Cerebellar cortex (tissue), 1 donor: ENCODE measurements at regions not wholly inside any gene's neighbourhood (a gene's known extent, or its start where the extent isn't known, plus 50 kb on each side); places are given as distances from the start of the nearest gene placed in this dataset.
A peak's percentile ranks its signal among the peaks of the same experiment; 100 is the strongest.

Source experiments
- DNase-seq: peaks from one replicate; pipeline ENCODE4 v3.0.0-alpha.2; 2015; ENCODE audit warnings: low spot score

DNA sequence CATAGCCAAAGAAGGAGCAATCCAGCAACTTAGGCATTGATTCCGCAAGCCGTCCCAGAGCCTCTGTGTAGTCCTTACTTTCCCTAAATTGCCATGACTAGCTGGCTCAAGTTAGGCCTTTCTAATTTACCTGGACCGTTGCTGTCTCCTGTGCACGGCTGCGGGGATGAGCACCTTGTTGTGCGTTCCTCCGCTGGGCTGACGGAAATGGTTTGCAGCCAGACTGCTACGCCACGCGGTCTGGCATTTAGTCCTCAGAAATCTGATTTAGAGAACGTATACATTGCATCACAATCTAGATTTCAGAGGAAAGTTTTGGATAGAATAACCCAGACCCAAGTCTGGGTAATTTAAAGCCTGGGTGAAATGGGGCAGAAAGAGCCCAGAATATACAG lies 133.2 kb upstream of the ARHGAP5 start:
- no peak for DNase-seq

DNA sequence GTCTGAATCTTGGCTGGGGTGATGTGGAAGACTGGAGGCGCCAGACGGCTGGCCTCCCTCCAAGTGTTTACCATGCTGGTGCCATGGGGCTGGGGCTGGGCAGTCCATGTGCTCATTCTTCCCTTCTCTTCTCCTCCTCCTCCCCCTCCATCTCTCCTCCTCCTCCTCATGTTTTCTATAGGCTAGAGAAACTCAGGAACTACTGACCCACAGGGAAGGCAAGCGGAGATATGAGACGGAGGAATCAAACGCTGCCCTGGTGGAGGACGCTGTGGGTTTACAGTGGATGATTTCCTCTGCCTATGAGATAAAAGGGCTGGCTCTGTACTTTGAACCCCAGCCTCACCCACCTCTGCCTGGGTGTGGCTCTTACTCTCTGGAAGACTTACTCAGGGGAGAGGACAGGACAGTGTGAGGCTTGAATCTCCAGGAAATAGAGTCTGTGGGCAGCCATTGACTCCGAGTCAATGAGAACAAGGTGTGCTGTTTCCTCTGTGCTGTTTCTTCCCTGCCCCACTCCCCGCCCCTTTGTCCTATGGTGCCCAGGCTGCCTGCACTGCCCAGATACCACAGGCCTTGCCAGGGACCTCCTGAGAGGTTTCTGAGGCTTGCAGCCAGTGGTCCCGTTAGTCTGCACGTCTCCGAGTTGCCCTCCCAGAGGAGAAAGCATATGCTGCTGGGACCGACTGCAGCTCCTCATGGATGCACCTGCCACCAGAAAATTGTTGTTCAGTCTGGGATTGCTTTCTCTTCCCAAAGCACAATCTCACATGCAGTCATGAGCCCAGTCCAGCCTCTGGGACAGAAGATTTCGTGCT lies 132.6 kb upstream of the ARHGAP5 start:
- DNase-seq, result peak; percentile 87

- no peak for DNase-seq
Observed at GRCh38 chr14:31945074-31945613, 132.0 kb upstream of the ARHGAP5 start.

DNA sequence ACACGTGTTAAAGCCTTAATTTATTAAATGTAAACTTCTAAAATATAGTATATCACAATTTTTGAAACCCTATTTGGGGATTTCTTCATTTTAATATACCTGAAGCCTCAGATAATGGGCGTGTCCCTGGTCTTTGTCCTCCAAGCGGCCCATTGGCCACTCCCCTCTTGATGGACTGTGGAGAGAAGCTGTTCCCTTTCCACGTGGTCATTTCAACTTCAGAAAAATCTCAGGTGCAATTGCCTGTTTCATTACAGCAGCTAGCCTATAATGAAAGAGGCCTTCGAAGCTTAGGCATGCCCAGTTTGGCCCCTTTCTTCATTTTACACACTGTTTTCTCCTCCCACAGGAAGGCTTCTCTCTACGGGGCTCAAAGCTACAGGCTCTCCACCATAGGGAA lies 131.4 kb upstream of the ARHGAP5 start:
- DNase-seq, result no peak

DNA sequence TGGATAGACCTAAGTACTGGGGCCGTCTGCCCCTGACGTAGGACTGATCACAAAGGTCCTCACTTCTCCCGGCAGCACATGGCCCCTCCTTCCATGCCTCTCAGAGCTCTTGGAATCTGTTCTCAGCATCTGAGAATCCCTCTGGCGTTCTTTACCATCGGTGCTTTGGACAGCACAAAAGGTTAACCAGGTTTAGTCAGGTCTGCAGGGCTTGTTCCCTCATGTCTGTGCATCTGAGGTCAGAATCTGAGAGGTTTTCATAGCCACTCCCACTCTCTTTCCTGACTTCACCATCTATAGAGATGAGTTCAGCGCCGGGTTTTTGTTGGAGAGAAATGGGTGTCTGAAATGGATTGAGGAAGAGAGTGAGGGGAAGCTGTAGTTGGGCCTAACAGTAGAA lies 130.0 kb upstream of the ARHGAP5 start:
- no peak for DNase-seq

- no peak for DNase-seq
Observed at GRCh38 chr14:31947680-31948595, 129.2 kb upstream of the ARHGAP5 start.

DNA sequence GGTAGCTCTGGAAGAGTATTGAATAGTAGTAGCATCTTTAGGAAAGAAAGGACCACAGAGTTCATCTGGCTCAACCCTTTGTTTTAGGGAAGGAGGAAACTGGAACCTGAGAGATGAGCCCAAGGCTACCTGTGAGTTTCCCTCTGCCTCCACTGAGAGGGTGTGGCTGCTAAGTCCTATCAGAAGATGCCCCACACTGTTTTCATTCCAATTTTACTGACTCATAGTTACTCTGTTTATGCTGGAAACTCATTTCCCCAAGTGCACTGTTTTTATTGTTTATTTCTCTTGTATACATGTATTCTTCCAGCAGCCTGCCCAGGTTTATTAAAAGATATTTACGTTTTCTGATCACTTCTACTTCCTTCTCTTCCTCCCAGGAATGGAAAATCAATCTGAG lies 127.4 kb upstream of the ARHGAP5 start:
- no peak for DNase-seq

DNA sequence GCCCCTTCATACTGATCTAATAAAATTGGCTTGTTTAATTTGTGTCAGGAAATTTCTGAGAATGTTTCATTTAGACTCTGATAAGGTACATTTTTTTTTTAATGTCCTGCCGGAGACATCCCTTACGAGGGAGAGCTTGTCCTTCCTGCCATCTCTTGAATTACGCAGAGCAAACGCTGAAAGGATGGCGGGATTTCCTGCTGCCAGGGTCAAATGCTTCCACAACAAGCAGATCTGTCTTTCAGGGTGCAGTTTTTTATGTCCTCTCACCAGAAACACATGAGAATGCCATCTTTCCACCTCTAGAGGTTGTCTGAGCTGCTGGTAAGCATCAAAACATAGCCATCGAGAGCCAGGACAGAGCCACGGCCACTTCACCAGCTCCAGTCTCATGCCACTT lies 126.8 kb upstream of the ARHGAP5 start:
- no peak for DNase-seq

DNA sequence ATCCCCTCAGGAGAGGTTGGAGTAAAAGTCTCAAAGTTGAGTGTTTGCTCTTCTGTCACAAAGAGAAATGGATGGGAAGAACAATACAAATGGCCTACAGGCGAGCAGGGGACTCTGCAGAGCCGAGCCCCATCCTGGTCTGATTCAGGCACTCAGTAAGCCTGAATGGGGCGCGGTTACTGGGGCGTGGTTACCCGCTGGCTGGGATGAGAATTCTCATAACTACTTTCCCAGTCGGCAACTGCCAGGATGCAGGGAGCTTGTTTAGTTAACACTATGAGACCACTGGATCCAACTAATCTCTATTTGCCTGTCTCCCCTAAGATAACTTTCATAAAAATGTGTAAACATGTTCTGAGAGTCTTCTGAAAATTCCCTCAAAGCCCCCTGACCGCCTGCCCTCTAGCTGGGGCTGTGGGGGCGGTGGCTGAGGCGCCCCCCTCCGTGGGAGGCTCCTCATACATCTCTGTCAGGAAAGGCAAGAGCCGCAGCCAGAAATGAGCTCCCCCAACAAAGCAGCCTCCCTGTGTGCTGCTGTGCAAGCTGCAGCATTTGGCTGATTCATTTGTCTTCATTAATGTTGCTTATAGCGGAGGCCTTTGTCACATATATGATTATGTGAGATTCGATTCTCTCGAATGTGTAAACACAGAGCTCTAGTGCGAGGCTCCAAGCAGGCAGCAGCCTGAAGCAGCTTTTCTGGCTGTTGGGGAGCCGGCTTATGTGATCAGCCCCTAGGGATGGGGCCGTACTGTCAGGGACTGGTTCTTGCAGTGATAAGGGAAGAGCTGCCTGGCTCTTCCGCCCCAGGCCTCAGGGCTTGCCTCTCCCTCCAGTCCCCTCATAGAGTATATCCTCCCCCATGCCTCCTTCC lies 126.1 kb upstream of the ARHGAP5 start:
- no peak for DNase-seq

DNA sequence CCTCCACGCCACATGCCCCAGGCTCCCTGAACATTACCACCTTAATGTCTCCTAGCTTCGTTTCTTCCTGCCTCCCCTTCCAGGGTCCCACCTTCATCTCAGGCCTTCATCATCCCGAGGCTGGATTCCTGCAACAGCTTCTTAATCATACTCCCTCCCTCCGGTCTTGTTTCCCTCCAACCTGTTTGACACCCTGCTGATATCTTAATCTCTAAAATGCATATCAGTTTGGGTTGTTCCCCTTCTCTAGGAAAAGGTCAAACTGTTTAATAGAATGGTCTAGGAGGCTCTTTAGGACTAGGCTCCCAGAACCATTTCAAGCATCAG lies 125.5 kb upstream of the ARHGAP5 start:
- DNase-seq, result no peak

DNA sequence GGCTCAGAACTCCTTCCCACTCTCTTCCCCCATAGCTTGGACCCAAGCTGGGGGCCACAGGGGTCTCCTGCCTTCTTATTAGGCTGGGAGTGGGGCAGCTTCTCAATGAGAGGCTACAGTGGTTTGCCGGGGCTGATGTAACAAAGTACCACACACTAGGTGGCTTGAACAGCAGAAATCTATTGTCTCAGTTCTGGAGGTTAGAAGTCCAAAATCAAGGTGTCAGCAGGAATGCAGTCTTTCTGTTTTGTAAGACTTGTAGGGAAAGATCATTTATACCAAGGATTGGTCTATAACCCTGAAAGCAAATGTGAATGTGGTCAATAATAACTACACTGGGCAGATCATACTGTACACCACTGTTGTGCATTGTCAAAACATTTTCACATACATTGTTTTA lies 124.5 kb upstream of the ARHGAP5 start:
- no peak for DNase-seq

DNA sequence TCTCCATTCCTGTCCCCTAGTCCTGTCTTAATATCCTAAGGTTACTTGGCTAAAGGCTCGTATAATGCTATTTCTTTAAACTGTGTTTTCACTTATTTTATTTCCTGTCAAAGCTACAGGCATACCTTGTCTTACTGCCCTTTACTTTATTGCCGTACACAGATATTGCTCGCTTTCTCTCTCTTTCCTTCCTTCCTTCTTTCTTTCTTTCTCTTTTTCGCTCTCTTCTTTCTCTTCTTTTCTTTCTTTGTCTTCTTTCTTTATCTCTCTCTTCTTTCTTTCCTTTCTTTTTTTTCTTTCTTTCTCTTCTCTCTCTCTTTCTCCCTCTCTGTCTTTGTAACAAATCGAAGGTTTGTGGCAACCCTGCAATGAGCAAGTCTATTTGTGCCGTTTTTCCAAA lies 123.9 kb upstream of the ARHGAP5 start:
- DNase-seq, result no peak

DNA sequence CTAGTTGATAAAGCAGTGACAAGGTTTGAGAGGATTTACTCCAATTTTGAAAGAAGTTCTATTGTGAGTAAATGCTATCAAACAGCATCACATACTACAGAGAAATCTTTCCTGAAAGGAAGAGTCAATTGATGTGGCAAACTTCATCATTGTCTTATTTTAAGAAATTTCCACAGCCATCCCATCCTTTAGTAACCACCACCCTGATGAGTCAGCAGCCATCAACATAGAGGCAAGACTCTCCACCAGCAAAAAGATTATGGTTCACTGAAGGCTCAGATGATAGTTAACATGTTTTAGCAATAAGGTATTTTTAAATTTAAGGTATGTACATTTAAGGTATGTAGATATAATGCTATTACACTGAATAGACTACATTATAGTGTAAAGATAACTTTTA lies 122.1 kb upstream of the ARHGAP5 start:
- DNase-seq, result no peak

DNA sequence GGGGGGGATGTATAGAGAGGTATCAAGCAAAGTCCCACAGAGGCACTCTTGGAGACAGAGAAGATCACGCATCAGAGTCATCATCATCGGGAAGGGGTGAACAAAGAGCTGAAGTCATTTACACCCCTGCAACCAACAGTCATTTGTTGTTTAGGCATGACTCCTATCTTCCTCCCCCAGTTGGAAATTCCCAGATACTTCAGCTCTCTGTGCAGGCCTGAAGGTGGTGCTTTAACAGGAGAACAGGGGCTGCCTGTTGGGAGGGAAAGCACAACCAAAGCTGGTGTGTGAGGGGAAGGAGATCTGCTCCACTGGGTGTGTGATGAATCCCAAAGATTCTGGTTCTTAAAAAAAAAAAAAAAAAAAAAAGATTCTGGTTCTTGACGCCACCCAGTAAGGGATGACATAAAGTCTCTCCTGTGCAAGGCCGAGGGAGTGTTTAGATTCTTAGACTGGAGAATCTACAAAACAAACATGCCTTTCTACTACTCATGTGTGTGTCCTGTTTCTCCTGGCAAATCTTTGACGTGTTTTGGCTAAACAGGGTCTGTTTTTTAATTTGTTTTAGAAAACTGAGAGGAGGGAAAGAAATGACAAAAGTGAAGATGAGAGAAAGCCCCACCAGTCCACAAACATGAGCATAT lies 121.0 kb upstream of the ARHGAP5 start:
- no peak for DNase-seq

- no peak for DNase-seq
Observed at GRCh38 chr14:31957565-31957964, 119.5 kb upstream of the ARHGAP5 start.

GRCh38 chr14:31960039-31960438 lies 117.1 kb upstream of the ARHGAP5 start:
- no peak for DNase-seq

DNA sequence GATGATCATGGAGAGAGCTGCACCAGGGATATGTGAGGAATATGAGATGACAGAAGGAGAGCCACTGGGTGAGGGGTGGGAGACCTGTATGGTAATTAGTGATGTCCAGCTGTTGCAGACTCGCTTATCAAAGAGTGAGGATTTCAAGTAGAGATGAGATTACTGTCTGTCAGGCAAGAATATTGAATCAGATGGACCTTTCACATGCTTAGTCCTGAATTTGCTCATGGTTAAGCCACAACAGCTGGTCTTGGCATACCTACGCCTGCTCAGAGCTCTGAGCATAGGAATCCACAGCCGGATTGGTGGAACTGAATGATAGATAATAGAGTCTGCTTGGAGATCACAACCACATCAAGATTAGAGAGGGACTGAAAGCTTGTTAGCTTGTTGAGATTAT lies 115.2 kb upstream of the ARHGAP5 start:
- no peak for DNase-seq

DNA sequence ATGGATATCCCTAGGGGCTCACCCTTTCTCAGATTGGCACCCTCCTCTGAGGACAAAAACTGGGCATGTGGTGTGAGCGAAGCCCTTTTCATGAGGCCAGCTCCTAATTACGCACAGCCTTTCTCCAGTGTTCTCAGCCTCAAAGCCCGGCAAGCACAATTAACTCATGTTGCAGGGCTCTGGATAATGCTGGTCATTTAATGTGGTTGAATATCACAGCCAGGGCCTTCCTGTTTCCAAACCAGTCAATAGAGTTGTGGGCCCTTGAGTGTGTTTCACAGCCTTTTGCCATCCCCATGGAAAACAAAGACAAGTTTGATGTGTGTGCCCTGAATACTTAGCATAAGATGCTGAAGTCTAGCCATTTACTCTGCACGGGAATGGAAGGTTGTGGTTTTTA lies 114.2 kb upstream of the ARHGAP5 start:
- peak; percentile 23 for DNase-seq

GRCh38 chr14:31963587-31963986 lies 113.5 kb upstream of the ARHGAP5 start:
- no peak for DNase-seq

GRCh38 chr14:31964490-31964889 lies 112.6 kb upstream of the ARHGAP5 start:
- no peak for DNase-seq

DNA sequence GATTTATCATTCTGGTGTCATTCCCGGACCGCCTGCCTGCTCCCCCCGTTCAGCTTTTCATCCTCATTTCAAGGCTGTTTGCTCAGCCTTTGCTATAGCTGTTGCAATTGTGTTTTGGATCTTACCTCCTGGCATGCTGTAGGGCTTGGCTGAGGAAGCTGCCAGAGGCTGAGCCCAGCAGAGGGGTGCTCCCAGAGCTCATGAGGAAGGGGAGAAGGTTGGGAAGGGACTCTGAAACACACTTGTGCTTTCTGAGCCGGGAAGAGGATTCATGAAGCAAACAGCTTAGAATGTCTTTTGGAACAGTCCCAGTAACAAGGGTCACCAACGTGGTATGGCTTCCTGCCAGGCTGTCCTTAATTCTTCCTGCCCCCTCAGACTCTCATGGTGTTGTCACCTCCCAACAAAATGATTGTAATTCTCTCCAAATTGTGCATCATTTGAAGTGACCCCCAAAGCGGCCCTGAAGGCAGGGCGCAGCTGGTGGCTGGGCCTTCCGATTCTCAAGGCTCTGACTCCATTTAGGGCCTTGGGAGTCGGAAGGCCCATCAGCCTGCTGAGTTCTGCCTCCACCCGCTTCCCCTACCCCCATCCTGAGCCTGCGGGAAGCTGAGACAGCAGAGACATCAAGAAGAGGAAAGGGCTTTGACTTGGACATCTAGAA lies 111.9 kb upstream of the ARHGAP5 start:
- DNase-seq, result no peak
